COLO668 (cell line): ENCODE measurements at regions not wholly inside any gene's neighbourhood (a gene's known extent, or its start where the extent isn't known, plus 50 kb on each side); places are given as distances from the start of the nearest gene placed in this dataset.
"Not testable (repeated sequence)": the region's sequence is repeated elsewhere in the genome, so short reads cannot be mapped to it uniquely, and the experiment has no call there.

Source experiments
- DNase-seq: peaks from one replicate; lab custom pipeline; 2025; ENCODE audit not compliant: unreplicated experiment; lab: John Stamatoyannopoulos, UW

- DNase-seq = no peak
Observed at GRCh38 chr5:144048259-144048856, 122.1 kb downstream of the YIPF5 start.

- not testable (repeated sequence) for DNase-seq
Observed at GRCh38 chr5:144055391-144055790, 115.1 kb downstream of the YIPF5 start.

- not testable (repeated sequence) for DNase-seq
Observed at GRCh38 chr5:144060091-144060490, 110.4 kb downstream of the YIPF5 start.

GRCh38 chr5:144060598-144060997 is 109.9 kb downstream of the YIPF5 start:
- no peak for DNase-seq

- DNase-seq = no peak
Observed at GRCh38 chr5:144065786-144066185, 104.7 kb downstream of the YIPF5 start.

GRCh38 chr5:144072518-144072927 is 97.9 kb downstream of the YIPF5 start:
- no peak for DNase-seq

GRCh38 chr5:144076521-144077083 is 93.9 kb downstream of the YIPF5 start:
- no peak for DNase-seq

- no peak for DNase-seq
Observed at GRCh38 chr5:144083185-144083584, 87.3 kb downstream of the YIPF5 start.

GRCh38 chr5:144084971-144085370 is 85.5 kb downstream of the YIPF5 start:
- DNase-seq = no peak

- DNase-seq = no peak
Observed at GRCh38 chr5:144085381-144085780, 85.1 kb downstream of the YIPF5 start.

- no peak for DNase-seq
Observed at GRCh38 chr5:144086295-144086694, 84.2 kb downstream of the YIPF5 start.

GRCh38 chr5:144087576-144087975 is 82.9 kb downstream of the YIPF5 start:
- no peak for DNase-seq

- no peak for DNase-seq
Observed at GRCh38 chr5:144088206-144089064, 82.0 kb downstream of the YIPF5 start.

- DNase-seq = no peak
Observed at GRCh38 chr5:144089401-144090021, 80.9 kb downstream of the YIPF5 start.

GRCh38 chr5:144092508-144092907 is 78.0 kb downstream of the YIPF5 start:
- no peak for DNase-seq

- DNase-seq = no peak
Observed at GRCh38 chr5:144093400-144093799, 77.1 kb downstream of the YIPF5 start.

- DNase-seq = no peak
Observed at GRCh38 chr5:144093868-144094267, 76.6 kb downstream of the YIPF5 start.

GRCh38 chr5:144100702-144101101 is 69.8 kb downstream of the YIPF5 start:
- no peak for DNase-seq

- no peak for DNase-seq
Observed at GRCh38 chr5:144101616-144102015, 68.8 kb downstream of the YIPF5 start.

- no peak for DNase-seq
Observed at GRCh38 chr5:144102361-144102760, 68.1 kb downstream of the YIPF5 start.

GRCh38 chr5:144102979-144103378 is 67.5 kb downstream of the YIPF5 start:
- no peak for DNase-seq
